GM12864 (cell line): ENCODE measurements at regions not wholly inside any gene's neighbourhood (a gene's known extent, or its start where the extent isn't known, plus 50 kb on each side); places are given as distances from the start of the nearest gene placed in this dataset.

Experiments
- DNase-seq: peaks from one replicate; pipeline ENCODE4 v3.0.0-alpha.2; 2011; ENCODE audit warnings: low read depth
- H3K4me3 ChIP-seq: 2 replicates; pipeline ENCODE4 v1.5.1; 2011; ENCODE audit warnings: mild to moderate bottlenecking, low read depth, low read length, control low read depth
- CTCF ChIP-seq: IDR thresholded peaks from 2 replicates; pipeline ENCODE4 v1.5.1; 2011; ENCODE audit warnings: low read depth, mild to moderate bottlenecking, moderate library complexity, low read length, control low read depth, inconsistent platforms; ENCODE audit errors: missing control alignments

- DNase-seq: no peak
- no peak for TF ChIP-seq CTCF
- H3K4me3 ChIP-seq: no peak overlapping the region
These were observed 814.5 kb downstream of the MTRR start for GRCh38 chr5:8683496-8683895.

- TF ChIP-seq CTCF: no peak
- DNase-seq: no peak
- no peak overlapping the region for H3K4me3 ChIP-seq
These were observed 816.8 kb downstream of the MTRR start for GRCh38 chr5:8685704-8686103.

- TF ChIP-seq CTCF: no peak
- no peak overlapping the region for H3K4me3 ChIP-seq
- no peak for DNase-seq
These were observed 817.8 kb downstream of the MTRR start for GRCh38 chr5:8686707-8687106.

- no peak overlapping the region for H3K4me3 ChIP-seq
- no peak for DNase-seq
- no peak for TF ChIP-seq CTCF
These were observed 820.8 kb downstream of the MTRR start for GRCh38 chr5:8689773-8690172.

- no peak for DNase-seq
- no peak overlapping the region for H3K4me3 ChIP-seq
- no peak for TF ChIP-seq CTCF
These were observed 822.3 kb downstream of the MTRR start for GRCh38 chr5:8691221-8691620.

GRCh38 chr5:8693341-8693844 lies 824.4 kb downstream of the MTRR start:
- DNase-seq: no peak
- H3K4me3 ChIP-seq: no peak overlapping the region
- TF ChIP-seq CTCF: no peak

- no peak overlapping the region for H3K4me3 ChIP-seq
- no peak for DNase-seq
- no peak for TF ChIP-seq CTCF
These were observed 825.6 kb downstream of the MTRR start for GRCh38 chr5:8694545-8694944.
